GM23248 (cell line): ENCODE measurements at regions not wholly inside any gene's neighbourhood (a gene's known extent, or its start where the extent isn't known, plus 50 kb on each side); places are given as distances from the start of the nearest gene placed in this dataset.
A peak's percentile ranks its signal among the peaks of the same experiment; 100 is the strongest.

Experiments
- DNase-seq: peaks from one replicate; pipeline ENCODE4 v3.0.0-alpha.2; 2015
- H2AFZ ChIP-seq: fragments of 200-600 bp; sonication (generic); 2 replicates; pipeline ENCODE4 v1.6.1; 2016; ENCODE audit warnings: antibody characterized with exemption
- H3F3A ChIP-seq: fragments of 200-600 bp; sonication (generic); 2 replicates; pipeline ENCODE4 v1.6.1; 2016; ENCODE audit warnings: mild to moderate bottlenecking, antibody characterized with exemption, mixed run types; ENCODE audit not compliant: insufficient read depth
- H3K27ac ChIP-seq: fragments of 200-600 bp; sonication (generic); 2 replicates; pipeline ENCODE4 v1.5.1; 2016; ENCODE audit warnings: mild to moderate bottlenecking
- H3K27me3 ChIP-seq: fragments of 200-600 bp; sonication (generic); replicated peaks from 2 replicates; pipeline ENCODE4 v1.6.1; 2016; ENCODE audit warnings: mild to moderate bottlenecking; ENCODE audit not compliant: insufficient read depth
- H3K36me3 ChIP-seq: fragments of 200-600 bp; sonication (generic); 2 replicates; pipeline ENCODE4 v1.6.1; 2016; ENCODE audit warnings: low read depth, mild to moderate bottlenecking
- H3K4me1 ChIP-seq: fragments of 200-600 bp; sonication (generic); 2 replicates; pipeline ENCODE4 v1.6.1; 2016; ENCODE audit warnings: mild to moderate bottlenecking; ENCODE audit not compliant: insufficient read depth
- H3K4me2 ChIP-seq: fragments of 200-600 bp; sonication (generic); one replicate; pipeline ENCODE4 v1.6.1; 2016; ENCODE audit warnings: mild to moderate bottlenecking; ENCODE audit not compliant: unreplicated experiment
- H3K4me3 ChIP-seq: fragments of 200-600 bp; sonication (generic); 2 replicates; pipeline ENCODE4 v1.5.1; 2016; ENCODE audit warnings: mild to moderate bottlenecking
- H3K79me2 ChIP-seq: fragments of 200-600 bp; sonication (generic); 2 replicates; pipeline ENCODE4 v1.6.1; 2016; ENCODE audit warnings: mild to moderate bottlenecking; ENCODE audit not compliant: insufficient read depth
- H3K9ac ChIP-seq: fragments of 200-600 bp; sonication (generic); 2 replicates; pipeline ENCODE4 v1.6.1; 2016; ENCODE audit warnings: mild to moderate bottlenecking
- H3K9me2 ChIP-seq: fragments of 200-600 bp; sonication (generic); 2 replicates; pipeline ENCODE4 v1.6.1; 2016; ENCODE audit warnings: mixed run types, mild to moderate bottlenecking, moderate library complexity; ENCODE audit not compliant: insufficient read depth
- H3K9me3 ChIP-seq: fragments of 200-600 bp; sonication (generic); one replicate; pipeline ENCODE4 v1.6.1; 2017; ENCODE audit warnings: low read depth
- H4K20me1 ChIP-seq: fragments of 200-600 bp; sonication (generic); 2 replicates; pipeline ENCODE4 v1.6.0; 2016; ENCODE audit not compliant: insufficient read depth
- EZH2 ChIP-seq: fragments of 200-600 bp; sonication (generic); IDR thresholded peaks from 2 replicates; pipeline ENCODE4 v1.6.1; 2018; ENCODE audit warnings: antibody characterized with exemption, mild to moderate bottlenecking; ENCODE audit not compliant: insufficient read depth, poor library complexity, severe bottlenecking
- EZH2phosphoT487 ChIP-seq: fragments of 200-600 bp; sonication (generic); IDR thresholded peaks from 2 replicates; pipeline ENCODE4 v1.6.1; 2018; ENCODE audit warnings: antibody characterized with exemption, moderate library complexity, mild to moderate bottlenecking, low read depth; ENCODE audit not compliant: insufficient read depth
- WGBS, 2 experiments: methylation state at CpG; one replicate each; pipeline ENCODE4 v1.1.6; 2015 to 2017; ENCODE audit warnings: low lambda C conversion rate in 2 of 2, low coverage in 1 of 2; ENCODE audit errors: missing lambda C conversion rate in 2 of 2; 5-methylcytosine and 5-hydroxymethylcytosine counted together
- in situ Hi-C: fragments of 300-500 bp; cut with MboI; formaldehyde crosslinking; loops from 2 replicates; pipeline ENCODE4 v1.15.0; 2020

DNA sequence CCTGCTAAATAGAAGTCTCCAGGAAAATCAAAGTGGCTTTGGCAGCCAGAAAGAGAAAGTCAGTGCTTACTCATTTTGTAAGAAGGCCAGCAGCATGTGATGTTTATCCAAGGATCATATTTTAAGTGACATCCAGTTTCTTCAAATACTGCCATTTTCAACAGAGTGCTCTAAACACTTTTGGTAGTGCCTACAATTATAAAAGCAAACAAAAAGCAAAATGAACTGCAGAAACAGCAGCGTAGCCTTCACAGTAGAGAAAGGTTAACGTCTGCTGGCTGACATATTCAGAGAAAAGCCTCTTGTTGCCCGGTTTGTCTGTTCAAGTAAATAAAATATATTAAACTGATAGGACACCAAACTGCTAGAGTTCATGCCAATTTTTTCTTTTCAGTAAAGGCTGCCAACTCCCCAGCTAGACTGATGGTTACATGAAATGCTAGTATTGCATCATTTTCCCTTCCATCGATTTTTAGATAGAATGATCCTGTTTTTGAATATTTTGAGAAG lies 705.7 kb upstream of the SLC35B3 start:
- peak; percentile 64 for DNase-seq
- Histone ChIP-seq H3K4me2 (peak overlapping the region; percentile 58), H3K27ac (peak overlapping the region; percentile 46; the same call in 1 of the 2 replicates), H2AFZ (peak overlapping the region; percentile 63), H3K79me2 (no peaks in the 10 kb centered on the region), H3K4me1 (peaks cover 29% of the 10 kb centered on the region), H3K9ac (peak overlapping the region; percentile 46), H3K4me3 (0 out of 2 replicates have a peak overlapping the region, but pooled peaks have one; percentile 1), H3F3A (peaks cover 29% of the 10 kb centered on the region), H3K27me3 (no peaks in the 10 kb centered on the region), H3K9me2 (no peaks in the 10 kb centered on the region), H3K36me3 (no peaks in the 10 kb centered on the region), H3K9me3 (no peaks in the 10 kb centered on the region), H4K20me1 (no peaks in the 10 kb centered on the region)
- TF ChIP-seq EZH2phosphoT487, result no peak
- no peak for TF ChIP-seq EZH2
- in situ Hi-C loops, result no loop called here
- 13 to 15% methylated on average over 4 of the region's 4 CpGs for WGBS, 2 experiments

DNA sequence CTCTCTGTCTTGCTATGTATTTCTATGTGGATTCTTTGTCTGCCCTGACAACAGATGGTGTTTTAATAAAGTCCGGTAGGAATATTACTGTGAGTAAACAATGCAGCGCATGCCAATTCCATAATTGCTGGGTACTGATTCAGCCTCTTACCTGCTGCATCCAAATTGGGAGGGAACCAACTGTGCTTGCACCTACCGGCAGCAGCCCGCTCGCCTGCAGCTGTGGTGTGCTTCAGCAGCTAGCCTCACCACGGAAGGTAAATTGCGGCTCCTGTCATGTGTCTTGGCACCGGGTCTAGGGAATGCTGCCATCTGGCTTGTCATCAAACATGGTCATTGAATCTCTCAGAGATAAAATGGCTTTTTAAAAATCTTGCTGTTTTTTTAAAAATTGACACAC lies 704.8 kb upstream of the SLC35B3 start:
- Histone ChIP-seq H4K20me1 (no peaks in the 10 kb centered on the region), H3K36me3 (no peaks in the 10 kb centered on the region), H3K79me2 (no peaks in the 10 kb centered on the region), H3K9ac (peak overlapping the region; percentile 46; the same call in 1 of the 2 replicates), H3K4me2 (peak overlapping the region; percentile 61), H3K9me3 (no peaks in the 10 kb centered on the region), H2AFZ (no peak overlapping the region), H3F3A (peaks cover 29% of the 10 kb centered on the region), H3K4me3 (peak overlapping the region; percentile 39), H3K9me2 (no peaks in the 10 kb centered on the region), H3K4me1 (peaks cover 29% of the 10 kb centered on the region), H3K27me3 (no peaks in the 10 kb centered on the region), H3K27ac (peak overlapping the region; percentile 46)
- no peak for TF ChIP-seq EZH2
- no peak for TF ChIP-seq EZH2phosphoT487
- WGBS, 2 experiments, result 16 to 19% methylated on average over 8 of the region's 8 CpGs
- DNase-seq, result peak; percentile 44
- in situ Hi-C loops, result no loop called here

DNA sequence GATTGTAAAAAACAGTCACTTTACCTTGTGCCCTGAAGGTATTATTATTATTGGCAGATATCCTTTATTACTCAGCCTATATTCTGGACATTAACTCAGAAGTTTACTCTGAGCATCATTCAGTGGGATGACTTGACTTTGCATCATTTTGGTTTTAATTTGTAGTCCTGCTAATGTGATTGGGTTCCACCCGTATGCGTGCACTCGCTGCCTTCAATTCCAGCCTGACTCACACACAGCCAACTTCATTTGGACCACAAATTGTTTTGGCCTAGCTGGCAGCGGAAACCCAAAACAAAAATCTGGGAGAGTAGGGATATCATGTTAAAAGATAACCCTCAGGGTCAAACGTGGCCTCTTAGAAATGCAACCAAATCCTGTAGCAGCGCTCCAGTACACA lies 704.4 kb upstream of the SLC35B3 start:
- no peaks in the 10 kb centered on the region for H3K27me3 ChIP-seq
- H3K27ac ChIP-seq, result peak overlapping the region; percentile 46
- H4K20me1 ChIP-seq, result no peaks in the 10 kb centered on the region
- DNase-seq, result peak; percentile 90
- no peaks in the 10 kb centered on the region for H3K79me2 ChIP-seq
- 0 to 1% methylated on average over 6 of the region's 6 CpGs for WGBS, 2 experiments
- H3K4me1 ChIP-seq, result peaks cover 29% of the 10 kb centered on the region
- H3K9me3 ChIP-seq, result no peaks in the 10 kb centered on the region
- peaks cover 29% of the 10 kb centered on the region for H3F3A ChIP-seq
- in situ Hi-C loops, result no loop called here
- H3K9ac ChIP-seq, result peak overlapping the region; percentile 46; the same call in 1 of the 2 replicates
- peak overlapping the region; percentile 39 for H3K4me3 ChIP-seq
- no peak for TF ChIP-seq EZH2
- no peak for TF ChIP-seq EZH2phosphoT487
- H3K9me2 ChIP-seq, result no peaks in the 10 kb centered on the region
- H3K4me2 ChIP-seq, result peak overlapping the region; percentile 61
- no peaks in the 10 kb centered on the region for H3K36me3 ChIP-seq
- H2AFZ ChIP-seq, result no peak overlapping the region

DNA sequence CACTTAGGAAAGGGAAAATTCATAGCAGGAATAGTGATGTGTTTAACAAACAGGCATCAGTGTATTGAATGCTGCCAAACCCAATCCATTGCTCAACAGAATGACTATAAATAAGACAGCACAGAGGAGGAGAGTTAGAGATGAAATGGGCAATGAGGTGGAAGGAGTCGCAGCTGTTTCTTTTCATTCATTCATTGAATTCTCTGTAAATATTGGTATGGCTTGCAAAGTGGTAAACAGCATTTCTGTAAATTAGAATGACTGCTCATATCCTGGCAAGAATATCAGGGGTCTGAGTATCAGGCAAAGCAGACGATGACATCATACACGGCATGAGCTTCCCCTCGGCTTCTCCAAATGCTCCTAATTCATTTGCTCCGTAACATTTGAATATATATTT lies 703.6 kb upstream of the SLC35B3 start:
- WGBS, 2 experiments, result 2 to 3% methylated on average over 5 of the region's 5 CpGs
- peak; percentile 59 for DNase-seq
- Histone ChIP-seq H3K9me2 (no peaks in the 10 kb centered on the region), H3K9me3 (no peaks in the 10 kb centered on the region), H3K27ac (peak overlapping the region; percentile 46), H3K79me2 (no peaks in the 10 kb centered on the region), H4K20me1 (no peaks in the 10 kb centered on the region), H3K4me1 (peaks cover 29% of the 10 kb centered on the region), H3K4me2 (peak overlapping the region; percentile 61), H3K36me3 (no peaks in the 10 kb centered on the region), H3F3A (peaks cover 29% of the 10 kb centered on the region), H2AFZ (no peak overlapping the region), H3K4me3 (peak overlapping the region; percentile 39; the same call in 1 of the 2 replicates), H3K27me3 (no peaks in the 10 kb centered on the region), H3K9ac (peak overlapping the region; percentile 10; the same call in 1 of the 2 replicates)
- TF ChIP-seq EZH2 (no peak), EZH2phosphoT487 (no peak)
- in situ Hi-C loops, result no loop called here
